Subcutaneous abdominal adipose tissue (tissue), 5 donors: ENCODE measurements at regions not wholly inside any gene's neighbourhood (a gene's known extent, or its start where the extent isn't known, plus 50 kb on each side); places are given as distances from the start of the nearest gene placed in this dataset.

ENCODE experiments used
- H3K27ac ChIP-seq: one replicate; pipeline ENCODE4 v1.7.0; 2013; ENCODE audit warnings: low read depth, mild to moderate bottlenecking, inconsistent platforms, low read length, moderate library complexity
- H3K27me3 ChIP-seq, 5 donors: one replicate each; pipeline ENCODE4 v1.7.0; 2013; ENCODE audit warnings: low read length in 5 of 5, inconsistent platforms in 1 of 5; ENCODE audit not compliant: control insufficient read depth in 5 of 5, insufficient read depth in 4 of 5
- H3K36me3 ChIP-seq, 5 donors: one replicate each; pipeline ENCODE4 v1.7.0; 2013; ENCODE audit warnings: low read length in 5 of 5; ENCODE audit not compliant: control insufficient read depth in 5 of 5, insufficient read depth in 5 of 5
- H3K4me1 ChIP-seq, 5 donors: one replicate each; pipeline ENCODE4 v1.7.0; 2013; ENCODE audit warnings: low read length in 5 of 5, mild to moderate bottlenecking in 3 of 5, moderate library complexity in 1 of 5; ENCODE audit not compliant: control insufficient read depth in 5 of 5, insufficient read depth in 5 of 5
- H3K4me3 ChIP-seq, 5 donors: one replicate each; pipeline ENCODE4 v1.7.0; 2013; ENCODE audit warnings: low read length in 5 of 5, low read depth in 1 of 5
- H3K9ac ChIP-seq, 5 donors: one replicate each; pipeline ENCODE4 v1.7.0; 2013; ENCODE audit warnings: low read length in 5 of 5, mild to moderate bottlenecking in 4 of 5, moderate library complexity in 3 of 5
- H3K9me3 ChIP-seq, 5 donors: one replicate each; pipeline ENCODE4 v1.7.0; 2013; ENCODE audit warnings: low read length in 5 of 5; ENCODE audit not compliant: control insufficient read depth in 5 of 5
- donor health status: healthy.
- donor health status: healthy.
- donor health status: healthy.
- donor health status: healthy.
- donor health status: healthy.

- peaks cover 0 to 7% (median 3%) of the 10 kb centered on the region in 5 donors for H3K9me3 ChIP-seq
- H3K27ac ChIP-seq = no peak overlapping the region
- H3K9ac ChIP-seq = no peak overlapping the region
- H3K4me3 ChIP-seq = no peak overlapping the region
- no peaks in the 10 kb centered on the region for H3K27me3 ChIP-seq
- H3K4me1 ChIP-seq = no peaks in the 10 kb centered on the region
- no peaks in the 10 kb centered on the region for H3K36me3 ChIP-seq
Measured at GRCh38 chr5:35518104-35518503, 99.6 kb upstream of the SPEF2 start.

GRCh38 chr5:35516271-35516670 lies 101.4 kb upstream of the SPEF2 start:
- Histone ChIP-seq H3K27ac (no peak overlapping the region), H3K4me3 (no peak overlapping the region), H3K9ac (no peak overlapping the region), H3K9me3 (peaks cover 0 to 10% (median 3%) of the 10 kb centered on the region in 5 donors), H3K27me3 (no peaks in the 10 kb centered on the region), H3K4me1 (no peaks in the 10 kb centered on the region), H3K36me3 (no peaks in the 10 kb centered on the region)

GRCh38 chr5:35513612-35514011 lies 104.1 kb upstream of the SPEF2 start:
- Histone ChIP-seq H3K27me3 (no peaks in the 10 kb centered on the region), H3K4me1 (no peaks in the 10 kb centered on the region), H3K9me3 (peaks cover 3 to 8% (median 3%) of the 10 kb centered on the region in 5 donors), H3K4me3 (no peak overlapping the region), H3K36me3 (no peaks in the 10 kb centered on the region), H3K9ac (no peak overlapping the region), H3K27ac (no peak overlapping the region)

- Histone ChIP-seq H3K36me3 (no peaks in the 10 kb centered on the region), H3K9me3 (peaks cover 0 to 16% (median 10%) of the 10 kb centered on the region in 5 donors), H3K4me1 (no peaks in the 10 kb centered on the region), H3K27ac (no peak overlapping the region), H3K4me3 (no peak overlapping the region), H3K9ac (no peak overlapping the region), H3K27me3 (no peaks in the 10 kb centered on the region)
Measured at GRCh38 chr5:35502206-35502605, 115.5 kb upstream of the SPEF2 start.

- H3K27ac ChIP-seq = no peak overlapping the region
- H3K36me3 ChIP-seq = no peaks in the 10 kb centered on the region
- H3K9ac ChIP-seq = no peak overlapping the region
- H3K9me3 ChIP-seq = no peaks in the 10 kb centered on the region
- no peak overlapping the region for H3K4me3 ChIP-seq
- H3K4me1 ChIP-seq = no peaks in the 10 kb centered on the region
- no peaks in the 10 kb centered on the region for H3K27me3 ChIP-seq
Measured at GRCh38 chr5:35488791-35489190, 128.9 kb upstream of the SPEF2 start.

- H3K9me3 ChIP-seq = no peaks in the 10 kb centered on the region
- H3K27ac ChIP-seq = no peak overlapping the region
- H3K36me3 ChIP-seq = no peaks in the 10 kb centered on the region
Measured at GRCh38 chr5:35488055-35488454, 129.6 kb upstream of the SPEF2 start.

GRCh38 chr5:35487233-35488025 lies 130.2 kb upstream of the SPEF2 start:
- Histone ChIP-seq H3K4me3 (no peak overlapping the region), H3K9ac (no peak overlapping the region), H3K27ac (no peak overlapping the region), H3K36me3 (no peaks in the 10 kb centered on the region), H3K4me1 (no peaks in the 10 kb centered on the region), H3K27me3 (no peaks in the 10 kb centered on the region), H3K9me3 (no peaks in the 10 kb centered on the region)

More at GRCh38 chr5:35488055-35488454, 129.6 kb upstream of the SPEF2 start:
- Histone ChIP-seq H3K27me3 (no peaks in the 10 kb centered on the region), H3K9ac (no peak overlapping the region), H3K4me3 (no peak overlapping the region), H3K4me1 (no peaks in the 10 kb centered on the region)

GRCh38 chr5:35485487-35485886 lies 132.2 kb upstream of the SPEF2 start:
- no peaks in the 10 kb centered on the region for H3K4me1 ChIP-seq
- H3K9me3 ChIP-seq = no peaks in the 10 kb centered on the region
- H3K9ac ChIP-seq = no peak overlapping the region
- H3K27me3 ChIP-seq = no peaks in the 10 kb centered on the region
- no peak overlapping the region for H3K27ac ChIP-seq
- no peak overlapping the region for H3K4me3 ChIP-seq
- H3K36me3 ChIP-seq = no peaks in the 10 kb centered on the region

- Histone ChIP-seq H3K9ac (no peak overlapping the region), H3K27ac (no peak overlapping the region)
Measured at GRCh38 chr5:35484241-35484640, 133.4 kb upstream of the SPEF2 start.

GRCh38 chr5:35483780-35484179 lies 133.9 kb upstream of the SPEF2 start:
- Histone ChIP-seq H3K9ac (no peak overlapping the region), H3K4me1 (no peaks in the 10 kb centered on the region), H3K36me3 (no peaks in the 10 kb centered on the region), H3K4me3 (no peak overlapping the region), H3K27me3 (no peaks in the 10 kb centered on the region), H3K9me3 (no peaks in the 10 kb centered on the region), H3K27ac (no peak overlapping the region)

More at GRCh38 chr5:35484241-35484640, 133.4 kb upstream of the SPEF2 start:
- Histone ChIP-seq H3K4me1 (no peaks in the 10 kb centered on the region), H3K27me3 (no peaks in the 10 kb centered on the region), H3K9me3 (no peaks in the 10 kb centered on the region), H3K36me3 (no peaks in the 10 kb centered on the region), H3K4me3 (no peak overlapping the region)
